H1 (cell line): ENCODE measurements at regions not wholly inside any gene's neighbourhood (a gene's known extent, or its start where the extent isn't known, plus 50 kb on each side); places are given as distances from the start of the nearest gene placed in this dataset.

Experiments used
- CTCF ChIA-PET: fragments of 300-600 bp; sonication (Branson Sonifier 250); formaldehyde crosslinking; loops from one replicate; lab custom pipeline; 2021; ENCODE audit not compliant: partially characterized antibody; lab: Charles Lee
- POLR2A ChIA-PET: fragments of 300-600 bp; sonication (Branson Sonifier 250); formaldehyde crosslinking; loops from one replicate; lab custom pipeline; 2021; ENCODE audit warnings: inconsistent platforms; ENCODE audit not compliant: partially characterized antibody; lab: Charles Lee
- DNase-seq, 2 experiments: peaks; one replicate each; pipeline versions ENCODE4 v3.0.0 to v3.0.0-alpha.2; 2010 to 2022; ENCODE audit warnings: low spot score in 2 of 2, low read depth in 1 of 2, mixed read lengths in 1 of 2
- FAIRE-seq: peaks from 2 replicates; lab custom pipeline; 2011; peaks lifted over from hg19 to GRCh38; lab: Jason Lieb, UNC
- H2AFZ ChIP-seq: 2 replicates; pipeline ENCODE4 v1.8.1; 2012; ENCODE audit warnings: low read length, inconsistent platforms
- H2AK5ac ChIP-seq: 2 replicates; pipeline ENCODE4 v1.6.1; 2013; ENCODE audit warnings: low read depth, low read length
- H2BK120ac ChIP-seq: replicated peaks from 2 replicates; pipeline ENCODE3; 2013; ENCODE audit warnings: low read depth, low read length, inconsistent platforms
- H2BK12ac ChIP-seq: 2 replicates; pipeline ENCODE4 v1.6.1; 2013; ENCODE audit warnings: low read depth, low read length
- H2BK15ac ChIP-seq: 2 replicates; pipeline ENCODE4 v1.6.1; 2013; ENCODE audit warnings: low read length
- H2BK20ac ChIP-seq: 2 replicates; pipeline ENCODE4 v1.6.1; 2013; ENCODE audit warnings: low read length
- H2BK5ac ChIP-seq: 2 replicates; pipeline ENCODE4 v1.6.1; 2013; ENCODE audit warnings: low read depth, low read length
- H3K14ac ChIP-seq: 2 replicates; pipeline ENCODE4 v1.6.1; 2013; ENCODE audit warnings: inconsistent platforms; ENCODE audit not compliant: insufficient read length
- H3K18ac ChIP-seq: 2 replicates; pipeline ENCODE4 v1.6.1; 2013; ENCODE audit warnings: low read length; ENCODE audit errors: extremely low read depth
- H3K23ac ChIP-seq: 2 replicates; pipeline ENCODE4 v1.6.1; 2013; ENCODE audit warnings: inconsistent platforms; ENCODE audit not compliant: insufficient read length
- H3K23me2 ChIP-seq: 2 replicates; pipeline ENCODE4 v1.6.1; 2013; ENCODE audit warnings: low read depth, low read length
- H3K27ac ChIP-seq: 2 replicates; pipeline ENCODE4 v1.6.1; 2011; ENCODE audit warnings: low read depth, low read length, inconsistent platforms
- H3K27me3 ChIP-seq, 4 experiments: replicated peaks in 1 of 4; 1 replicate in 1 of 4; 2 replicates in 3 of 4; pipeline versions ENCODE4 v1.6.1 to v1.8.1; 2011 to 2013; ENCODE audit warnings: low read length in 3 of 4, mild to moderate bottlenecking in 3 of 4, inconsistent platforms in 2 of 4, mixed read lengths in 2 of 4, moderate library complexity in 1 of 4; ENCODE audit not compliant: control insufficient read depth in 3 of 4, insufficient read depth in 3 of 4; ENCODE audit errors: extremely low read depth in 1 of 4
- H3K36me3 ChIP-seq, 4 experiments: 2 replicates each; pipeline versions ENCODE4 v1.6.1 to v1.8.1; 2011 to 2013; ENCODE audit warnings: mild to moderate bottlenecking in 4 of 4, low read length in 3 of 4, moderate library complexity in 2 of 4, control low read depth in 1 of 4, inconsistent platforms in 1 of 4; ENCODE audit not compliant: insufficient read depth in 4 of 4, control insufficient read depth in 2 of 4
- H3K4ac ChIP-seq: replicated peaks from 2 replicates; pipeline ENCODE3; 2013; ENCODE audit warnings: low read length, low read depth, mixed read lengths, inconsistent platforms; ENCODE audit not compliant: insufficient read length
- H3K4me1 ChIP-seq, 4 experiments: replicated peaks in 1 of 4; 1 replicate in 1 of 4; 2 replicates in 3 of 4; pipeline versions ENCODE4 v1.6.1 to v1.8.1; 2011 to 2013; ENCODE audit warnings: low read length in 3 of 4, inconsistent platforms in 2 of 4, mixed read lengths in 1 of 4; ENCODE audit not compliant: insufficient read depth in 4 of 4, control insufficient read depth in 3 of 4
- H3K4me2 ChIP-seq, 2 experiments: 2 replicates each; pipeline versions ENCODE4 v1.6.1 to v1.8.1; 2011 to 2013; ENCODE audit warnings: low read depth in 2 of 2, low read length in 2 of 2, control low read depth in 1 of 2, inconsistent platforms in 1 of 2, mild to moderate bottlenecking in 1 of 2; ENCODE audit not compliant: insufficient read depth in 1 of 2
- H3K4me3 ChIP-seq, 4 experiments: fragments of 200-600, 300-600 bp in 1 of 4; sonication (generic), shearing (Covaris generic), sonication (Bioruptor Twin) in 1 of 4; 2 replicates each; pipeline versions ENCODE4 v1.5.1 to v1.8.1; 2011 to 2016; ENCODE audit warnings: low read length in 4 of 4, low read depth in 3 of 4, control low read depth in 2 of 4, inconsistent platforms in 2 of 4, mild to moderate bottlenecking in 2 of 4, mixed read lengths in 1 of 4, moderate library complexity in 1 of 4; ENCODE audit not compliant: insufficient read depth in 2 of 4; ENCODE audit errors: extremely low read depth in 1 of 4
- H3K56ac ChIP-seq: replicated peaks from 2 replicates; pipeline ENCODE3; 2013; ENCODE audit warnings: low read depth, mild to moderate bottlenecking, mixed read lengths, low read length, inconsistent platforms; ENCODE audit not compliant: insufficient read length
- H3K79me1 ChIP-seq: 2 replicates; pipeline ENCODE4 v1.6.1; 2013; ENCODE audit warnings: low read depth, low read length, control low read depth
- H3K79me2 ChIP-seq, 2 experiments: 2 replicates each; pipeline versions ENCODE4 v1.6.1 to v1.8.1; 2012 to 2013; ENCODE audit warnings: low read length in 2 of 2, mild to moderate bottlenecking in 2 of 2, inconsistent platforms in 1 of 2; ENCODE audit not compliant: insufficient read depth in 2 of 2, control insufficient read depth in 1 of 2
- H3K9ac ChIP-seq, 4 experiments: replicated peaks in 1 of 4; 1 replicate in 1 of 4; 2 replicates in 3 of 4; pipeline versions ENCODE4 v1.6.1 to v1.8.1; 2011 to 2013; ENCODE audit warnings: low read depth in 3 of 4, low read length in 3 of 4, control low read depth in 2 of 4, mild to moderate bottlenecking in 2 of 4, moderate library complexity in 2 of 4, inconsistent platforms in 1 of 4; ENCODE audit errors: extremely low read depth in 1 of 4
- H3K9me3 ChIP-seq, 2 experiments: 2 replicates each; pipeline versions ENCODE4 v1.6.1 to v1.8.1; 2012 to 2013; ENCODE audit warnings: mild to moderate bottlenecking in 2 of 2, moderate library complexity in 2 of 2, control low read depth in 1 of 2, inconsistent platforms in 1 of 2, low read depth in 1 of 2, low read length in 1 of 2, mixed read lengths in 1 of 2; ENCODE audit not compliant: insufficient read depth in 2 of 2
- H4K20me1 ChIP-seq, 2 experiments: replicated peaks in 1 of 2; 2 replicates each; pipeline versions ENCODE3 to v1.8.1; 2011 to 2013; ENCODE audit warnings: inconsistent platforms in 2 of 2, low read length in 2 of 2, mild to moderate bottlenecking in 1 of 2; ENCODE audit not compliant: insufficient read depth in 2 of 2, control insufficient read depth in 1 of 2
- H4K5ac ChIP-seq: 2 replicates; pipeline ENCODE4 v1.6.1; 2013; ENCODE audit warnings: low read length, low read depth, mixed read lengths, inconsistent platforms; ENCODE audit not compliant: insufficient read length
- H4K8ac ChIP-seq: 2 replicates; pipeline ENCODE4 v1.8.0; 2013; ENCODE audit warnings: mild to moderate bottlenecking, moderate library complexity, low read length, inconsistent platforms; ENCODE audit not compliant: insufficient read depth; ENCODE audit errors: extremely low read depth
- H4K91ac ChIP-seq: replicated peaks from 2 replicates; pipeline ENCODE3; 2013; ENCODE audit warnings: low read length, mixed read lengths, inconsistent platforms; ENCODE audit not compliant: insufficient read length
- BRCA1 ChIP-seq: IDR thresholded peaks from 2 replicates; pipeline ENCODE4 v1.6.1; 2012; ENCODE audit warnings: low read depth, low read length, improper control_type of control experiment
- CBX5 ChIP-seq: fragments of 300-800, 300-1000 bp; sonication (generic); IDR thresholded peaks from 2 replicates; pipeline ENCODE4 v1.7.1; 2016; ENCODE audit warnings: antibody characterized with exemption, low read length, low read depth
- CHD1 ChIP-seq: IDR thresholded peaks from 2 replicates; pipeline ENCODE4 v1.6.1; 2012; ENCODE audit warnings: low read depth, low read length, improper control_type of control experiment
- GTF2F1 ChIP-seq: IDR thresholded peaks from 2 replicates; pipeline ENCODE4 v1.6.1; 2012; ENCODE audit warnings: low read depth, low read length, improper control_type of control experiment, borderline replicate concordance
- HDAC2 ChIP-seq, 2 experiments: fragments of 300-600 bp in 1 of 2; sonication (generic) in 1 of 2; IDR thresholded peaks; 2 replicates each; pipeline ENCODE4 v1.6.1; 2011 to 2012; ENCODE audit warnings: low read depth in 2 of 2, low read length in 2 of 2, mild to moderate bottlenecking in 2 of 2, moderate library complexity in 2 of 2, borderline replicate concordance in 1 of 2, inconsistent platforms in 1 of 2
- JUND ChIP-seq: IDR thresholded peaks from 2 replicates; pipeline ENCODE4 v1.6.1; 2011; ENCODE audit warnings: mild to moderate bottlenecking, improper control_type of control experiment, low read length
- KDM1A ChIP-seq: fragments of 200-600, 300-600 bp; sonication (generic); IDR thresholded peaks from 2 replicates; pipeline ENCODE4 v1.7.1; 2016; ENCODE audit warnings: mild to moderate bottlenecking, low read length, borderline replicate concordance
- KDM5A ChIP-seq: fragments of 200-600 bp; IDR thresholded peaks from 2 replicates; pipeline ENCODE4 v1.7.1; 2012; ENCODE audit warnings: mild to moderate bottlenecking, low read length, inconsistent platforms, mixed read lengths
- MAFK ChIP-seq: IDR thresholded peaks from 2 replicates; pipeline ENCODE4 v1.6.1; 2012; ENCODE audit warnings: low read depth, mild to moderate bottlenecking, improper control_type of control experiment, low read length
- NANOG ChIP-seq: IDR thresholded peaks from 2 replicates; pipeline ENCODE4 v1.6.1; 2011; ENCODE audit warnings: low read length, low read depth, mild to moderate bottlenecking, inconsistent platforms; ENCODE audit not compliant: insufficient read depth, poor library complexity, severe bottlenecking
- POU5F1 ChIP-seq: IDR thresholded peaks from 2 replicates; pipeline ENCODE4 v1.6.1; 2011; ENCODE audit warnings: low read depth, mild to moderate bottlenecking, low read length, moderate library complexity
- RAD21 ChIP-seq, 2 experiments: IDR thresholded peaks in 1 of 2; conservative IDR thresholded peaks in 1 of 2; 2 replicates each; pipeline ENCODE4 v1.6.1; 2011; ENCODE audit warnings: low read depth in 2 of 2, low read length in 2 of 2, improper control_type of control experiment in 1 of 2, inconsistent platforms in 1 of 2, mild to moderate bottlenecking in 1 of 2, moderate library complexity in 1 of 2
- SP2 ChIP-seq: IDR thresholded peaks from 2 replicates; pipeline ENCODE4 v1.6.1; 2012; ENCODE audit warnings: mild to moderate bottlenecking, low read length, inconsistent platforms
- TCF12 ChIP-seq: IDR thresholded peaks from 2 replicates; pipeline ENCODE4 v1.6.1; 2011; ENCODE audit warnings: low read depth, mild to moderate bottlenecking, low read length

DNA sequence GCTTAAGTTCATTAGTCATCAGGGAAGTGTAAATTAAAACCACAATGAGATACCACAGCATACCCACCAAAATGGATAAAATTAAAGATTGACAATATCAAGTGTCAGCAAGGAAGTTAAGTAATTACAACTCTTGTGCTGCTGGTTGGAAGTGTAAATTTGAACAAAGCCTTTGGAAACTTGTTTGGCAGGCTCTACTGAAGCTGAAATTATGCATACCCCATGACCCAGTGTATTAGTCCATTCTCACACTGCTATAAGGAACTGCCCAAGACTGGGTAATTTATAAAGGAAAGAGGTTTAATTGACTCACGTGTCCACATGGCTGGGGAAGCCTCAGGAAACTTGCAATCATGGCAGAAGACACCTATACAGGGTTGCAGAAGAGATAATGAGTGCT lies 196.1 kb downstream of the PDCD6IP start (continued):
- TF ChIP-seq TCF12 = no peak

GRCh38 chr3:34000301-34000700 lies 201.9 kb downstream of the PDCD6IP start:
- DNase-seq = no peak
- Histone ChIP-seq H3K14ac (no peak overlapping the region), H2BK20ac (no peak overlapping the region), H3K79me1 (no peaks in the 10 kb centered on the region), H3K9ac (no peak overlapping the region), H2BK5ac (no peak overlapping the region), H3K79me2 (no peaks in the 10 kb centered on the region), H3K27ac (no peak overlapping the region), H3K4me2 (no peak overlapping the region), H4K8ac (no peak overlapping the region), H3K56ac (no peak overlapping the region), H4K20me1 (no peaks in the 10 kb centered on the region), H2BK12ac (no peak overlapping the region), H3K9me3 (peaks cover 7% of the 10 kb centered on the region in 2 experiments; a peak in 3 of 4 replicates), H3K4me3 (no peak overlapping the region), H3K23me2 (no peaks in the 10 kb centered on the region), H4K91ac (no peak overlapping the region), H3K18ac (no peak overlapping the region), H3K36me3 (no peaks in the 10 kb centered on the region), H2AFZ (peak overlapping the region; percentile 68; the same call in 1 of the 2 replicates), H3K27me3 (no peaks in the 10 kb centered on the region), H3K23ac (no peak overlapping the region), H2BK120ac (no peak overlapping the region), H3K4me1 (no peaks in the 10 kb centered on the region; a peak in 1 of 7 replicates), H4K5ac (no peak overlapping the region), H2AK5ac (no peak overlapping the region), H3K4ac (no peak overlapping the region), H2BK15ac (no peak overlapping the region; the same call in 1 of the 2 replicates)
- ChIA-PET CTCF (interaction anchor here (0.6 to 3.6 kb wide), 5 partner anchors 11 to 163 kb away, joined by 3 to 13 read pairs (median 3); no protein-coding TSS in a partner anchor), POLR2A (no interaction called here)
- no peak for FAIRE-seq
- TF ChIP-seq TCF12 (no peak), SP2 (no peak), HDAC2 (IDR thresholded peaks at IDR 0.05; ENCODE audit: borderline replicate concordance in 1 of 2, low read depth in 2 of 2, low read length in 2 of 2) (no peak), NANOG (no peak), BRCA1 (no peak), GTF2F1 (no peak), CBX5 (no peak), JUND (no peak), RAD21 (IDR thresholded peaks at IDR 0.05 in 1 of 2, conservative IDR thresholded peaks at IDR 0.05 in 1 of 2; ENCODE audit: low read depth in 2 of 2, low read length in 2 of 2) (no peak), MAFK (no peak), KDM5A (no peak), POU5F1 (no peak), CHD1 (no peak), KDM1A (no peak)
